Esophagus muscularis mucosa (tissue), 4 donors: ENCODE measurements at regions not wholly inside any gene's neighbourhood (a gene's known extent, or its start where the extent isn't known, plus 50 kb on each side); places are given as distances from the start of the nearest gene placed in this dataset.

Source experiments
- CTCF ChIP-seq, 3 experiments: fragments of 200-600 bp in 2 of 3; fragments of 450-650 bp in 1 of 3; sonication (generic) in 2 of 3; IDR thresholded peaks; one replicate each; pipeline ENCODE4 v1.5.1; 2017 to 2019; ENCODE audit warnings: antibody characterized with exemption in 3 of 3, mild to moderate bottlenecking in 2 of 3, moderate library complexity in 1 of 3
- EP300 ChIP-seq: sonication (generic); formaldehyde crosslinking; IDR thresholded peaks from one replicate; pipeline ENCODE4 v1.6.1; 2017; ENCODE audit warnings: antibody characterized with exemption
- POLR2A ChIP-seq: fragments of 450-650 bp; IDR thresholded peaks from one replicate; pipeline ENCODE4 v1.6.1; 2017; ENCODE audit warnings: antibody characterized with exemption, moderate library complexity, mild to moderate bottlenecking, low read depth
- POLR2AphosphoS5 ChIP-seq, 2 donors: sonication (generic); formaldehyde crosslinking; IDR thresholded peaks; one replicate each; pipeline ENCODE4 v1.6.1; 2017; ENCODE audit warnings: antibody characterized with exemption in 2 of 2

- TF ChIP-seq CTCF (IDR thresholded peaks at IDR 0.05) = no peak
- TF ChIP-seq POLR2A = no peak
- TF ChIP-seq POLR2AphosphoS5 (IDR thresholded peaks at IDR 0.05) = no peak
- no peak for TF ChIP-seq EP300
Observed at GRCh38 chr16:35575432-35575821, 2116.0 kb downstream of the TP53TG3F start.
